ENCODE measurements at regions not wholly inside any gene's neighbourhood (a gene's known extent, or its start where the extent isn't known, plus 50 kb on each side); places are given as distances from the start of the nearest gene placed in this dataset.

GRCh38 chr11:126127898-126128297 lies 65.2 kb upstream of the CDON start:
- POLR2A ChIA-PET, result no interaction called here
- no peak overlapping the region for H3K27ac Mint-ChIP-seq
- H3K4me1 Mint-ChIP-seq, result no peaks in the 10 kb centered on the region
- no peak overlapping the region for H3K4me3 Mint-ChIP-seq
- no peaks in the 10 kb centered on the region for H3K4me1 ChIP-seq (ENCODE audit: control insufficient read depth in 1 of 2, extremely low read depth in 1 of 2, insufficient read depth in 2 of 2, low read length in 2 of 2)
- H3K27ac ChIP-seq (ENCODE audit: low read length), result no peak overlapping the region
- H3K27me3 Mint-ChIP-seq, result peaks cover 0 to 1% of the 10 kb centered on the region in 2 donors
- 100% methylated on average over 1 of the region's 6 CpGs for WGBS (ENCODE audit: insufficient coverage)
- H3K4me3 ChIP-seq (ENCODE audit: control insufficient read depth in 1 of 2, extremely low read depth in 1 of 2, low read length in 1 of 2), result no peak overlapping the region
- no peaks in the 10 kb centered on the region for H3K9me3 ChIP-seq
- CTCF ChIA-PET, result no interaction called here
- no peaks in the 10 kb centered on the region for H3K36me3 ChIP-seq (ENCODE audit: control insufficient read depth in 2 of 2, extremely low read depth in 1 of 2, insufficient read depth in 1 of 2, low read length in 1 of 2)
- no peaks in the 10 kb centered on the region for H3K9me3 Mint-ChIP-seq
- H3K36me3 Mint-ChIP-seq, result no peaks in the 10 kb centered on the region
- ATAC-seq (replicated peaks in 1 of 4) (no peak), DNase-seq (no peak)
- H3K27me3 ChIP-seq (replicated peaks in 1 of 2; ENCODE audit: control insufficient read depth in 2 of 2, extremely low read depth in 1 of 2, insufficient read depth in 2 of 2, low read length in 1 of 2), result peaks cover 0 to 8% of the 10 kb centered on the region in 2 experiments

- Mint-ChIP-seq H3K9me3 (no peaks in the 10 kb centered on the region), H3K36me3 (no peaks in the 10 kb centered on the region), H3K4me3 (no peak overlapping the region), H3K27ac (no peak overlapping the region), H3K4me1 (no peaks in the 10 kb centered on the region), H3K27me3 (peaks cover 0 to 1% of the 10 kb centered on the region in 2 donors)
- ChIA-PET POLR2A (no interaction called here), CTCF (no interaction called here)
- no peaks in the 10 kb centered on the region for H3K4me1 ChIP-seq (ENCODE audit: control insufficient read depth in 1 of 2, extremely low read depth in 1 of 2, insufficient read depth in 2 of 2, low read length in 2 of 2)
- H3K4me3 ChIP-seq (ENCODE audit: control insufficient read depth in 1 of 2, extremely low read depth in 1 of 2, low read length in 1 of 2), result no peak overlapping the region
- peaks cover 0 to 5% of the 10 kb centered on the region in 2 experiments for H3K27me3 ChIP-seq (replicated peaks in 1 of 2; ENCODE audit: control insufficient read depth in 2 of 2, extremely low read depth in 1 of 2, insufficient read depth in 2 of 2, low read length in 1 of 2)
- H3K9me3 ChIP-seq, result no peaks in the 10 kb centered on the region
- no peaks in the 10 kb centered on the region for H3K36me3 ChIP-seq (ENCODE audit: control insufficient read depth in 2 of 2, extremely low read depth in 1 of 2, insufficient read depth in 1 of 2, low read length in 1 of 2)
- 82% methylated on average over 4 of the region's 7 CpGs for WGBS (ENCODE audit: insufficient coverage)
- ATAC-seq (replicated peaks in 1 of 4) (no peak), DNase-seq (no peak)
- H3K27ac ChIP-seq (ENCODE audit: low read length), result no peak overlapping the region
Observed at GRCh38 chr11:126127284-126127845, 64.7 kb upstream of the CDON start.

- WGBS (ENCODE audit: insufficient coverage), result 83% methylated on average over 2 of the region's 5 CpGs
- no peak for DNase-seq
- H3K4me3 Mint-ChIP-seq, result no peak overlapping the region
- no peaks in the 10 kb centered on the region for H3K36me3 Mint-ChIP-seq
- H3K9me3 Mint-ChIP-seq, result no peaks in the 10 kb centered on the region
- no peaks in the 10 kb centered on the region for H3K4me1 ChIP-seq (ENCODE audit: control insufficient read depth in 1 of 2, extremely low read depth in 1 of 2, insufficient read depth in 2 of 2, low read length in 2 of 2)
- H3K36me3 ChIP-seq (ENCODE audit: control insufficient read depth in 2 of 2, extremely low read depth in 1 of 2, insufficient read depth in 1 of 2, low read length in 1 of 2), result no peaks in the 10 kb centered on the region
- ChIA-PET POLR2A (no interaction called here), CTCF (no interaction called here)
- H3K27ac ChIP-seq (ENCODE audit: low read length), result no peak overlapping the region
- H3K9me3 ChIP-seq, result no peaks in the 10 kb centered on the region
- H3K27me3 Mint-ChIP-seq, result peaks cover 0 to 1% of the 10 kb centered on the region in 2 donors
- H3K27me3 ChIP-seq (replicated peaks in 1 of 2; ENCODE audit: control insufficient read depth in 2 of 2, extremely low read depth in 1 of 2, insufficient read depth in 2 of 2, low read length in 1 of 2), result peaks cover 0 to 2% of the 10 kb centered on the region in 2 experiments
- H3K4me1 Mint-ChIP-seq, result no peaks in the 10 kb centered on the region
- H3K27ac Mint-ChIP-seq, result no peak overlapping the region
- no peak for ATAC-seq (replicated peaks in 1 of 4)
- no peak overlapping the region for H3K4me3 ChIP-seq (ENCODE audit: control insufficient read depth in 1 of 2, extremely low read depth in 1 of 2, low read length in 1 of 2)
Observed at GRCh38 chr11:126124231-126124661, 61.6 kb upstream of the CDON start.

GRCh38 chr11:126123686-126124085 lies 61.0 kb upstream of the CDON start:
- no peaks in the 10 kb centered on the region for H3K4me1 Mint-ChIP-seq
- H3K27me3 ChIP-seq (replicated peaks in 1 of 2; ENCODE audit: control insufficient read depth in 2 of 2, extremely low read depth in 1 of 2, insufficient read depth in 2 of 2, low read length in 1 of 2), result peaks cover 0 to 2% of the 10 kb centered on the region in 2 experiments
- H3K9me3 ChIP-seq, result no peaks in the 10 kb centered on the region
- DNase-seq (no peak), ATAC-seq (replicated peaks in 1 of 4) (no peak)
- WGBS (ENCODE audit: insufficient coverage), result no CpG with 5 or more reads among the region's 2 CpGs
- ChIA-PET CTCF (no interaction called here), POLR2A (no interaction called here)
- no peak overlapping the region for H3K27ac Mint-ChIP-seq
- no peaks in the 10 kb centered on the region for H3K9me3 Mint-ChIP-seq
- H3K27ac ChIP-seq (ENCODE audit: low read length), result no peak overlapping the region
- H3K4me3 ChIP-seq (ENCODE audit: control insufficient read depth in 1 of 2, extremely low read depth in 1 of 2, low read length in 1 of 2), result no peak overlapping the region
- no peak overlapping the region for H3K4me3 Mint-ChIP-seq
- H3K4me1 ChIP-seq (ENCODE audit: control insufficient read depth in 1 of 2, extremely low read depth in 1 of 2, insufficient read depth in 2 of 2, low read length in 2 of 2), result no peaks in the 10 kb centered on the region
- H3K36me3 Mint-ChIP-seq, result no peaks in the 10 kb centered on the region
- peaks cover 0 to 1% of the 10 kb centered on the region in 2 donors for H3K27me3 Mint-ChIP-seq
- H3K36me3 ChIP-seq (ENCODE audit: control insufficient read depth in 2 of 2, extremely low read depth in 1 of 2, insufficient read depth in 1 of 2, low read length in 1 of 2), result no peaks in the 10 kb centered on the region

- no peaks in the 10 kb centered on the region for H3K36me3 ChIP-seq (ENCODE audit: control insufficient read depth in 2 of 2, extremely low read depth in 1 of 2, insufficient read depth in 1 of 2, low read length in 1 of 2)
- ChIA-PET POLR2A (no interaction called here), CTCF (no interaction called here)
- DNase-seq (no peak), ATAC-seq (replicated peaks in 1 of 4) (no peak)
- H3K27me3 Mint-ChIP-seq, result peaks cover 0 to 1% of the 10 kb centered on the region in 2 donors
- 77% methylated on average over 2 of the region's 3 CpGs for WGBS (ENCODE audit: insufficient coverage)
- H3K9me3 ChIP-seq, result no peaks in the 10 kb centered on the region
- no peak overlapping the region for H3K27ac Mint-ChIP-seq
- H3K4me1 Mint-ChIP-seq, result no peaks in the 10 kb centered on the region
- H3K4me3 ChIP-seq (ENCODE audit: control insufficient read depth in 1 of 2, extremely low read depth in 1 of 2, low read length in 1 of 2), result no peak overlapping the region
- no peak overlapping the region for H3K4me3 Mint-ChIP-seq
- H3K36me3 Mint-ChIP-seq, result no peaks in the 10 kb centered on the region
- H3K27ac ChIP-seq (ENCODE audit: low read length), result no peak overlapping the region
- H3K27me3 ChIP-seq (replicated peaks in 1 of 2; ENCODE audit: control insufficient read depth in 2 of 2, extremely low read depth in 1 of 2, insufficient read depth in 2 of 2, low read length in 1 of 2), result peaks cover 0 to under 1% of the 10 kb centered on the region in 2 experiments
- no peaks in the 10 kb centered on the region for H3K9me3 Mint-ChIP-seq
- H3K4me1 ChIP-seq (ENCODE audit: control insufficient read depth in 1 of 2, extremely low read depth in 1 of 2, insufficient read depth in 2 of 2, low read length in 2 of 2), result no peaks in the 10 kb centered on the region
Observed at GRCh38 chr11:126122863-126123262, 60.2 kb upstream of the CDON start.

GRCh38 chr11:126121296-126121695 lies 58.6 kb upstream of the CDON start:
- no peak for ATAC-seq (replicated peaks in 1 of 4)
- H3K36me3 ChIP-seq (ENCODE audit: control insufficient read depth in 2 of 2, extremely low read depth in 1 of 2, insufficient read depth in 1 of 2, low read length in 1 of 2), result no peaks in the 10 kb centered on the region
- Mint-ChIP-seq H3K27ac (no peak overlapping the region), H3K9me3 (no peaks in the 10 kb centered on the region), H3K4me1 (no peaks in the 10 kb centered on the region), H3K4me3 (no peak overlapping the region), H3K36me3 (no peaks in the 10 kb centered on the region), H3K27me3 (peaks cover 0 to 1% of the 10 kb centered on the region in 2 donors)
- no peak overlapping the region for H3K27ac ChIP-seq (ENCODE audit: low read length)
- 75% methylated on average over 1 of the region's 1 CpG for WGBS (ENCODE audit: insufficient coverage)
- H3K4me1 ChIP-seq (ENCODE audit: control insufficient read depth in 1 of 2, extremely low read depth in 1 of 2, insufficient read depth in 2 of 2, low read length in 2 of 2), result no peaks in the 10 kb centered on the region
- H3K4me3 ChIP-seq (ENCODE audit: control insufficient read depth in 1 of 2, extremely low read depth in 1 of 2, low read length in 1 of 2), result no peak overlapping the region
- no peaks in the 10 kb centered on the region for H3K9me3 ChIP-seq
- DNase-seq, result no peak
- POLR2A ChIA-PET, result no interaction called here
- peaks cover 0 to 2% of the 10 kb centered on the region in 2 experiments for H3K27me3 ChIP-seq (replicated peaks in 1 of 2; ENCODE audit: control insufficient read depth in 2 of 2, extremely low read depth in 1 of 2, insufficient read depth in 2 of 2, low read length in 1 of 2)
- CTCF ChIA-PET, result no interaction called here

GRCh38 chr11:126118806-126119205 lies 56.1 kb upstream of the CDON start:
- no peak overlapping the region for H3K4me3 ChIP-seq (ENCODE audit: control insufficient read depth in 1 of 2, extremely low read depth in 1 of 2, low read length in 1 of 2)
- H3K4me3 Mint-ChIP-seq, result no peak overlapping the region

More at GRCh38 chr11:126118806-126119205, 56.1 kb upstream of the CDON start:
- Mint-ChIP-seq H3K27ac (no peak overlapping the region), H3K36me3 (no peaks in the 10 kb centered on the region), H3K9me3 (no peaks in the 10 kb centered on the region), H3K27me3 (no peaks in the 10 kb centered on the region), H3K4me1 (no peaks in the 10 kb centered on the region)
- DNase-seq, result no peak
- ATAC-seq (replicated peaks in 1 of 4), result no peak
- ChIA-PET CTCF (no interaction called here), POLR2A (no interaction called here)
- Histone ChIP-seq H3K4me1 (ENCODE audit: control insufficient read depth in 1 of 2, extremely low read depth in 1 of 2, insufficient read depth in 2 of 2, low read length in 2 of 2) (no peaks in the 10 kb centered on the region), H3K27me3 (replicated peaks in 1 of 2; ENCODE audit: control insufficient read depth in 2 of 2, extremely low read depth in 1 of 2, insufficient read depth in 2 of 2, low read length in 1 of 2) (peaks cover 0 to 4% of the 10 kb centered on the region in 2 experiments), H3K36me3 (ENCODE audit: control insufficient read depth in 2 of 2, extremely low read depth in 1 of 2, insufficient read depth in 1 of 2, low read length in 1 of 2) (no peaks in the 10 kb centered on the region), H3K27ac (ENCODE audit: low read length) (no peak overlapping the region), H3K9me3 (no peaks in the 10 kb centered on the region)
- WGBS (ENCODE audit: insufficient coverage), result 87% methylated on average over 10 of the region's 10 CpGs
